ENCODE measurements at regions not wholly inside any gene's neighbourhood (a gene's known extent, or its start where the extent isn't known, plus 50 kb on each side); places are given as distances from the start of the nearest gene placed in this dataset.

DNA sequence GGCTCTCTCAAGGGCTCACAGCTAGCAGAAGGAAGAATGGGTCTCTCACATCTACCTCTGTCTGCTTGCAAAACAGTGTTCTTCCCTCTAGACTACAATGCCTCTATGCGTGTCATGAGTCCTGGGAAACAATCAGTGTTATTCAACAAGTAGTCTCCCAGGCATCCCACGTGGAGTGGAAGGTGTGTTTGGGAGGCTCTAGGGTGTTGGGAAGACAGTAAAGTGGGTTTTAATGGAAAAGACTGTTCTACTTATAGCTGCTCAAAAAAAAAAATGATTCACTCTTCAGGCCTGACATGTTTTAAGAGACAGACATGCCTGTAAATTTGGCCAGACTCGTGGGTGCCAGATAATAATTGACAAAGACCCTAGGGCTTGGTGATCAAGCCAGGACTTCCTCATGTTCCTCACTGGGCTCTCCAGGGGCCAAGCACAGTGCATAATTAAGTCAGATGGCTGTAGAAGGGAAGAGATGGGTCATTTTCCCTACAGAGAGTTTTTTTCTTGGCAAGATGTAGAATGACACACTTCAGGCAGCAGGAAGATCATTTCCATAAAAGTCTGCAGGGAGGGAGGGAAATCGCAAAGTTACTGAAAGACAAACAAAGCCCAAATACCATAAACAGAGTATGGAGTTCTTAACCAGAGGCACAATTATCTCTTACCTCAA lies 246.4 kb downstream of the ACTL7B start:
- 58% methylated on average over 1 of the region's 4 CpGs for WGBS (ENCODE audit: insufficient coverage)
- Mint-ChIP-seq H3K9me3 (peaks cover 0 to 2% (median 0%) of the 10 kb centered on the region in 7 donors), H3K27me3 (ENCODE audit: low read depth in 3 of 3) (peaks cover 0 to 2% (median 1%) of the 10 kb centered on the region in 3 donors), H3K27ac (no peak overlapping the region), H3K4me3 (no peak overlapping the region), H3K36me3 (no peaks in the 10 kb centered on the region), H3K4me1 (peaks cover 6% of the 10 kb centered on the region)
- Histone ChIP-seq H3K36me3 (replicated peaks in 1 of 2; ENCODE audit: control insufficient read depth in 1 of 2, insufficient read depth in 2 of 2, low read length in 2 of 2) (no peaks in the 10 kb centered on the region), H3K27me3 (ENCODE audit: control insufficient read depth in 2 of 2, insufficient read depth in 2 of 2, low read length in 2 of 2) (no peaks in the 10 kb centered on the region), H3K27ac (ENCODE audit: low read depth in 1 of 2, low read length in 2 of 2) (no peak overlapping the region), H2AFZ (ENCODE audit: insufficient read depth, low read depth, low read length, poor library complexity, severe bottlenecking) (no peak overlapping the region), H3K79me2 (ENCODE audit: insufficient read depth, low read length) (no peaks in the 10 kb centered on the region), H4K20me1 (ENCODE audit: insufficient read depth, low read length) (no peaks in the 10 kb centered on the region), H3K4me1 (ENCODE audit: control insufficient read depth in 1 of 2, insufficient read depth in 2 of 2, low read length in 2 of 2) (no peaks in the 10 kb centered on the region), H3K4me2 (replicated peaks; ENCODE audit: extremely low read depth, low read length, poor library complexity, severe bottlenecking) (no peak overlapping the region), H3K9ac (ENCODE audit: insufficient read depth, low read length, poor library complexity, severe bottlenecking) (no peak overlapping the region), H3K9me3 (replicated peaks in 1 of 2; ENCODE audit: control insufficient read depth in 1 of 2, insufficient read depth in 1 of 2, low read length in 2 of 2) (no peaks in the 10 kb centered on the region), H3K4me3 (replicated peaks in 1 of 3; ENCODE audit: low read depth in 2 of 3, low read length in 3 of 3) (no peak overlapping the region)
- TF ChIP-seq, protein P1, sequence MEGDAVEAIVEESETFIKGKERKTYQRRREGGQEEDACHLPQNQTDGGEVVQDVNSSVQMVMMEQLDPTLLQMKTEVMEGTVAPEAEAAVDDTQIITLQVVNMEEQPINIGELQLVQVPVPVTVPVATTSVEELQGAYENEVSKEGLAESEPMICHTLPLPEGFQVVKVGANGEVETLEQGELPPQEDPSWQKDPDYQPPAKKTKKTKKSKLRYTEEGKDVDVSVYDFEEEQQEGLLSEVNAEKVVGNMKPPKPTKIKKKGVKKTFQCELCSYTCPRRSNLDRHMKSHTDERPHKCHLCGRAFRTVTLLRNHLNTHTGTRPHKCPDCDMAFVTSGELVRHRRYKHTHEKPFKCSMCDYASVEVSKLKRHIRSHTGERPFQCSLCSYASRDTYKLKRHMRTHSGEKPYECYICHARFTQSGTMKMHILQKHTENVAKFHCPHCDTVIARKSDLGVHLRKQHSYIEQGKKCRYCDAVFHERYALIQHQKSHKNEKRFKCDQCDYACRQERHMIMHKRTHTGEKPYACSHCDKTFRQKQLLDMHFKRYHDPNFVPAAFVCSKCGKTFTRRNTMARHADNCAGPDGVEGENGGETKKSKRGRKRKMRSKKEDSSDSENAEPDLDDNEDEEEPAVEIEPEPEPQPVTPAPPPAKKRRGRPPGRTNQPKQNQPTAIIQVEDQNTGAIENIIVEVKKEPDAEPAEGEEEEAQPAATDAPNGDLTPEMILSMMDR (IDR thresholded peaks at IDR 0.05) = no peak
- DNase-seq = no peak
- intact Hi-C loops (cut with micrococcal nuclease) = loop anchor here in 1 of 2 donors (5.0 kb wide), 1 partner anchor 48 kb away; no protein-coding TSS in a partner anchor

GRCh38 chr9:108607607-108608006 lies 248.2 kb downstream of the ACTL7B start:
- Mint-ChIP-seq H3K4me1 (peaks cover 6% of the 10 kb centered on the region), H3K36me3 (no peaks in the 10 kb centered on the region)
- no peaks in the 10 kb centered on the region for H3K36me3 ChIP-seq (replicated peaks in 1 of 2; ENCODE audit: control insufficient read depth in 1 of 2, insufficient read depth in 2 of 2, low read length in 2 of 2)

More at GRCh38 chr9:108607607-108608006, 248.2 kb downstream of the ACTL7B start:
- no peak for DNase-seq
- TF ChIP-seq, protein P1 (IDR thresholded peaks at IDR 0.05) = no peak
- no peaks in the 10 kb centered on the region for H3K27me3 ChIP-seq (ENCODE audit: control insufficient read depth in 2 of 2, insufficient read depth in 2 of 2, low read length in 2 of 2)
- no peak overlapping the region for H2AFZ ChIP-seq (ENCODE audit: insufficient read depth, low read depth, low read length, poor library complexity, severe bottlenecking)
- no peaks in the 10 kb centered on the region for H4K20me1 ChIP-seq (ENCODE audit: insufficient read depth, low read length)
- no peaks in the 10 kb centered on the region for H3K4me1 ChIP-seq (ENCODE audit: control insufficient read depth in 1 of 2, insufficient read depth in 2 of 2, low read length in 2 of 2)
- H3K4me2 ChIP-seq (replicated peaks; ENCODE audit: extremely low read depth, low read length, poor library complexity, severe bottlenecking) = no peak overlapping the region
- no peak overlapping the region for H3K27ac Mint-ChIP-seq
- H3K4me3 ChIP-seq (replicated peaks in 1 of 3; ENCODE audit: low read depth in 2 of 3, low read length in 3 of 3) = no peak overlapping the region
- no peak overlapping the region for H3K4me3 Mint-ChIP-seq
- H3K9me3 ChIP-seq (replicated peaks in 1 of 2; ENCODE audit: control insufficient read depth in 1 of 2, insufficient read depth in 1 of 2, low read length in 2 of 2) = no peaks in the 10 kb centered on the region
- H3K79me2 ChIP-seq (ENCODE audit: insufficient read depth, low read length) = no peaks in the 10 kb centered on the region
- H3K27ac ChIP-seq (ENCODE audit: low read depth in 1 of 2, low read length in 2 of 2) = no peak overlapping the region
- peaks cover 0 to 3% (median 0%) of the 10 kb centered on the region in 3 donors for H3K27me3 Mint-ChIP-seq (ENCODE audit: low read depth in 3 of 3)
- no peak overlapping the region for H3K9ac ChIP-seq (ENCODE audit: insufficient read depth, low read length, poor library complexity, severe bottlenecking)
- peaks cover 0 to 3% (median 0%) of the 10 kb centered on the region in 7 donors for H3K9me3 Mint-ChIP-seq
- intact Hi-C loops (cut with micrococcal nuclease) = loop anchor here in 1 of 2 donors (5.0 kb wide), 1 partner anchor 50 kb away; no protein-coding TSS in a partner anchor
- no CpG with 5 or more reads among the region's 4 CpGs for WGBS (ENCODE audit: insufficient coverage)

Measured in CD14-positive monocyte (primary cell).